Testis (tissue), 2 donors: ENCODE measurements at regions not wholly inside any gene's neighbourhood (a gene's known extent, or its start where the extent isn't known, plus 50 kb on each side); places are given as distances from the start of the nearest gene placed in this dataset.

Experiments
- CTCF ChIP-seq, 3 experiments: fragments of 450-650 bp in 2 of 3; fragments of 200-600 bp in 1 of 3; sonication (generic) in 1 of 3; IDR thresholded peaks; one replicate each; pipeline ENCODE4 v1.5.1; 2016 to 2019; ENCODE audit warnings: antibody characterized with exemption in 3 of 3, mild to moderate bottlenecking in 2 of 3, moderate library complexity in 1 of 3
- POLR2A ChIP-seq: fragments of 450-650 bp; IDR thresholded peaks from one replicate; pipeline ENCODE4 v1.6.1; 2017; ENCODE audit warnings: antibody characterized with exemption, mild to moderate bottlenecking, moderate library complexity

- TF ChIP-seq CTCF (IDR thresholded peaks at IDR 0.05) (no peak), POLR2A (no peak)
These were observed 700.8 kb upstream of the KCND2 start for GRCh38 chr7:119572132-119572531.
